ENCODE measurements at regions not wholly inside any gene's neighbourhood (a gene's known extent, or its start where the extent isn't known, plus 50 kb on each side); places are given as distances from the start of the nearest gene placed in this dataset.
A peak's percentile ranks its signal among the peaks of the same experiment; 100 is the strongest.

DNA sequence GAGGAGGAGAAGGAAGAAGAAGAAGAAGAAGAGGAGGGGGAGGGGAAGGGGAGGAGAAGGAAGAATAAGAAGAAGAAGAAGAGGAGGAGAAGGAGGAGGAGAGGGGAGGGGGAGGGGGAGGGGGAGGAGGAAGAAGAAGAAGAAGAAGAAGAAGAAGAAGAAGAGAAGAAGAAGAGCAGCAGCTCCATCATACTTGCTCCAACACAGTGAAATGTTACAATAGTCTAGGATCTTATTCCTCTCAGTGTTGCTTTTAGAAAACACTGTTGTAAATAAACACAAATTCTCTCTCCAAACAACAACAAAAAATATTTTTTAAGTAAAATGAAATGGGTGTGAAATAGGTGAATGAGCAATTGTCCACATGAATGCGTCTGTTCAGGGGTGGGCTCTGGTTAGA, 126.6 kb upstream of the KCNJ16 start:
- 50 to 100% (median 74%) methylated on average over 1 of the region's 1 CpG; no CpG with 5 or more reads in 4 of the 10 experiments for WGBS, 10 experiments
- Histone ChIP-seq H3K4me1 (replicated peaks in 1 of 2) (peaks cover 0 to 5% of the 10 kb centered on the region in 2 donors), H3K4me3 (no peak overlapping the region), H3K27ac (no peak overlapping the region)
- in situ Hi-C loops (cut with MboI; ENCODE audit: low pct_unique_long_range_greater_than_20kb in 2 of 9, low sequenced_read_pairs in 9 of 9, unreplicated experiment in 9 of 9) = no loop called here
- no peak for ATAC-seq (replicated peaks in 6 of 8)

DNA sequence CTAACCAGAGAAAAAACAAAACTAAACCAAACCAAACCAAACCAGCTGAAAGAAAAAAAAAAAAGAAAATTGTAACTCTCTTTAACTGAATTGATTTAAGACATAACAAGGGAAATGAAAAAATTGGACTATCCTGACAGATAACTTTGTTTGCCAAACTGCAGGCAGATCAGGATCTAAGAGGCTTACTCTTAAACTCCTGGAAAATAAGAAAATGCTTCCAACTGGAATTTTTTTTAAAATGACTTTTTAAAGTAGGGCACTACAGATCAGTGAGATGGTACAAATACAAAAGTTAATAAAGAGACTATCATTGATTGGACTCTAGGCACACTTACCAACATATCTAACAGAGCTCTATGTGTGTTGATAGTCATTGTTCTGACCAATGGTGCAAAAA, 125.5 kb upstream of the KCNJ16 start:
- H3K27ac ChIP-seq = no peak overlapping the region
- H3K4me3 ChIP-seq = no peak overlapping the region
- in situ Hi-C loops (cut with MboI; ENCODE audit: low pct_unique_long_range_greater_than_20kb in 2 of 9, low sequenced_read_pairs in 9 of 9, unreplicated experiment in 9 of 9) = no loop called here
- no peak for ATAC-seq (replicated peaks in 6 of 8)
- H3K4me1 ChIP-seq (replicated peaks in 1 of 2) = peaks cover 0 to 5% of the 10 kb centered on the region in 2 donors

- WGBS, 10 experiments = 34 to 97% (median 83%) methylated on average over 2 to 6 of the region's 6 CpGs; no CpG with 5 or more reads in 1 of the 10 experiments
- in situ Hi-C loops (cut with MboI; ENCODE audit: low pct_unique_long_range_greater_than_20kb in 2 of 9, low sequenced_read_pairs in 9 of 9, unreplicated experiment in 9 of 9) = loop anchor here in 1 of 9 experiments (25.0 kb wide), 1 partner anchor 88 kb away; no protein-coding TSS in a partner anchor
- peaks cover 0 to 5% of the 10 kb centered on the region in 2 donors for H3K4me1 ChIP-seq (replicated peaks in 1 of 2)
Observed at GRCh38 chr17:69949973-69950695, 124.9 kb upstream of the KCNJ16 start.

DNA sequence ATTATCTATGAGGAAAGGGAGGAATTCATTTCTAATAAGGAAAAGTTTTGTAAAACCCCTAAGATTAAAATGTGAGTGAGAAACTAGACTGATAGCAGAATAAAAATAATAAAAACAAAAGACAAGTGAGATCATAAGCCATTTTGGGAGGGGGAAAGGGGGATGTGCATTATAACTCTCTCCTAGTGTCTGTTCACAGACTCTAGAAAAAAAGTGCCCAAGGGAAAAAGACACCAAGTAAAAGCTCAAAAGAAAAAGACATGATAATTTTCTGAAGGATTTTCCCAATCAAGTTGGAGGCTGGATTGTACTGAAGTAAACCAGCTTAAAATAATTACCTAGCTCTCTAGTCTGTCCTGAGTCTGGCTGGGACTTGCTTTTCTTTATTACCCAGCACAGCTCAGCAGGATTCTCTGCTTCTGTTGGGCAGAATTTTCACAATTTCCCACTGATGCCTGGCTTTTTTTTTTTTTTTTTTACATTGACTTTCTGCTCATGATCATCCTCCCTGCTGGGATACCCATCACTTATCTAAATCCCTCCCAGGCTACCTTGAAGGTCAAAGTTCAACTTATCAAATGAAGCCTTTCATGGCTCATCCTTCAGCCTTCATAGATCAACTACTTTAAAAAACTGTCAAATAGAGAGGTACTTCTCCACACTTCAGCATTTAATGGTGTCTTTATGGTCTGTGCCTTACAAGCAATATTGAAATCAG, 124.2 kb upstream of the KCNJ16 start:
- ATAC-seq (replicated peaks in 6 of 8) = peak in 3 of 8 experiments; percentile 57 to 64 (median 61)
- in situ Hi-C loops (cut with MboI; ENCODE audit: low pct_unique_long_range_greater_than_20kb in 2 of 9, low sequenced_read_pairs in 9 of 9, unreplicated experiment in 9 of 9) = loop anchor here in 1 of 9 experiments (25.0 kb wide), 1 partner anchor 89 kb away; no protein-coding TSS in a partner anchor
- no peak overlapping the region for H3K27ac ChIP-seq
- peaks cover 0 to 5% of the 10 kb centered on the region in 2 donors for H3K4me1 ChIP-seq (replicated peaks in 1 of 2)
- H3K4me3 ChIP-seq = no peak overlapping the region

More at GRCh38 chr17:69949973-69950695, 124.9 kb upstream of the KCNJ16 start:
- no peak for ATAC-seq (replicated peaks in 6 of 8)
- no peak overlapping the region for H3K27ac ChIP-seq
- H3K4me3 ChIP-seq = no peak overlapping the region

- no peak overlapping the region for H3K4me3 ChIP-seq
- ATAC-seq (replicated peaks in 6 of 8) = peak in 1 of 8 experiments; percentile 69
- in situ Hi-C loops (cut with MboI; ENCODE audit: low pct_unique_long_range_greater_than_20kb in 2 of 9, low sequenced_read_pairs in 9 of 9, unreplicated experiment in 9 of 9) = loop anchor here in 1 of 9 experiments (25.0 kb wide), 1 partner anchor 92 kb away; no protein-coding TSS in a partner anchor
- 0 to 96% (median 77%) methylated on average over 1 to 3 of the region's 3 CpGs for WGBS, 10 experiments
- H3K4me1 ChIP-seq (replicated peaks in 1 of 2) = peaks cover 6 to 8% of the 10 kb centered on the region in 2 donors
- no peak overlapping the region for H3K27ac ChIP-seq
Observed at GRCh38 chr17:69954241-69954925, 120.6 kb upstream of the KCNJ16 start.

DNA sequence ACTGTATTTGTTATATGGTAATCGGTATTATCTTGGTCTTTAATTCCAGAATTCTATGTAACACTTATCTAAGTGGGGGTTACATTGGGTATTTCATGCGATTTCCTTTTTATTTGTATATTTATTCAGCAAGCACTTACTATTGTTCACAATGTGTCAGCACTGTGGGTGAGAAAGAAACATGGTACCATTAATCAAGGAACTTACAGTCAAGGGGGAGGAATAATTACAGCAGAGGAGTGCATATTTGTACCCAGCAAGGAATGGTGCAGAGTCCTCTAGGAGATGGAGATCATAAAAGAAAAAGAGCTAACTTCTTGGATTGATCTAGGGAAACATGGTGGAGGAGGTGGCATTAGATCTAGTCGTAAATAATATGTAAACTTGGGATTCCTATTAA, 117.0 kb upstream of the KCNJ16 start:
- peak in 5 of 8 experiments; percentile 82 to 91 (median 90) for ATAC-seq (replicated peaks in 6 of 8)
- no peak overlapping the region for H3K4me3 ChIP-seq
- H3K4me1 ChIP-seq (replicated peaks in 1 of 2) = peaks cover 3 to 10% of the 10 kb centered on the region in 2 donors
- WGBS, 10 experiments = 33 to 83% (median 60%) methylated on average over 1 to 3 of the region's 3 CpGs
- in situ Hi-C loops (cut with MboI; ENCODE audit: low pct_unique_long_range_greater_than_20kb in 2 of 9, low sequenced_read_pairs in 9 of 9, unreplicated experiment in 9 of 9) = loop anchor here in 1 of 9 experiments (25.0 kb wide), 1 partner anchor 96 kb away; no protein-coding TSS in a partner anchor
- no peak overlapping the region for H3K27ac ChIP-seq

DNA sequence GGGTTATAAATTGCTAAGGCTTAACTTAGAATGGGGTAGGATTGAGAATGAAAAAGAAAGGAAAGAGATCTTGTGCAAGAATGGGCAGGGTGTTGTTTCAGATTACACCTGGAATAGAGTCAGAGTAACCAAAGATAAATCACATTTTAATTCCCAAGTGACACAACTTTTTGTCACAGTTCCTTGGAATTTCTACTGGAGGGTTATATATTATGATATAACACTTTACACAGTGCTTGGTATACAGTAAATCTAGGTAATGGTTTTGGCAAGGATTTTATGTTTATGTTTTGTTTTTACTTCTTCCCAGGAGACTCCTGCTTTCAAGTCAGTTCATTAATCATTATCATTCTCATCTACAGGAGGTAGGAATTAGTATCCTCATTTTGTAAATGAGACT, 115.7 kb upstream of the KCNJ16 start:
- in situ Hi-C loops (cut with MboI; ENCODE audit: low pct_unique_long_range_greater_than_20kb in 2 of 9, low sequenced_read_pairs in 9 of 9, unreplicated experiment in 9 of 9) = loop anchor here in 1 of 9 experiments (25.0 kb wide), 1 partner anchor 97 kb away; no protein-coding TSS in a partner anchor
- no peak for ATAC-seq (replicated peaks in 6 of 8)
- Histone ChIP-seq H3K4me1 (replicated peaks in 1 of 2) (peaks cover 3 to 10% of the 10 kb centered on the region in 2 donors), H3K27ac (no peak overlapping the region), H3K4me3 (no peak overlapping the region)

DNA sequence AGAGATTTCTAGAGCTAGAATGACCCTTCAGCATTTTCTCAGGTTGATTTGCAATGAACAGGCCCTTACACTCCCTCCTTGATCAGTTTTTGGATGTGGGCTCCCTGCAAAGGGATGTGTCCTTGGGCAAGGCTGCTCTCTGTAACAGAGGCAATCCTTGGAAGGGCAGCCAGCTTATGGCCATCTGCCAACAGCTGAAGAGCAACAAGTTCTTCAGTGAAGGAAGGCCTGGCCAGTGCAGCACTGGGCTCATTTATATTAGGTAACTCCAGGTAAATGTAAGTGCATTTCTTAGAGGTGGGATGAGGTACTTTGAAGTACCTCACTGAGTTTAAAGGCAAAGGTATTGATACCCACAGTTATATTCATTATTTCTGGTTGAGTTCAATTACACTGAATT, 114.3 kb upstream of the KCNJ16 start:
- no peak for ATAC-seq (replicated peaks in 6 of 8)
- Histone ChIP-seq H3K4me1 (replicated peaks in 1 of 2) (peaks cover 3 to 10% of the 10 kb centered on the region in 2 donors), H3K4me3 (no peak overlapping the region), H3K27ac (no peak overlapping the region)
- in situ Hi-C loops (cut with MboI; ENCODE audit: low pct_unique_long_range_greater_than_20kb in 2 of 9, low sequenced_read_pairs in 9 of 9, unreplicated experiment in 9 of 9) = loop anchor here in 1 of 9 experiments (25.0 kb wide), 1 partner anchor 98 kb away; no protein-coding TSS in a partner anchor

DNA sequence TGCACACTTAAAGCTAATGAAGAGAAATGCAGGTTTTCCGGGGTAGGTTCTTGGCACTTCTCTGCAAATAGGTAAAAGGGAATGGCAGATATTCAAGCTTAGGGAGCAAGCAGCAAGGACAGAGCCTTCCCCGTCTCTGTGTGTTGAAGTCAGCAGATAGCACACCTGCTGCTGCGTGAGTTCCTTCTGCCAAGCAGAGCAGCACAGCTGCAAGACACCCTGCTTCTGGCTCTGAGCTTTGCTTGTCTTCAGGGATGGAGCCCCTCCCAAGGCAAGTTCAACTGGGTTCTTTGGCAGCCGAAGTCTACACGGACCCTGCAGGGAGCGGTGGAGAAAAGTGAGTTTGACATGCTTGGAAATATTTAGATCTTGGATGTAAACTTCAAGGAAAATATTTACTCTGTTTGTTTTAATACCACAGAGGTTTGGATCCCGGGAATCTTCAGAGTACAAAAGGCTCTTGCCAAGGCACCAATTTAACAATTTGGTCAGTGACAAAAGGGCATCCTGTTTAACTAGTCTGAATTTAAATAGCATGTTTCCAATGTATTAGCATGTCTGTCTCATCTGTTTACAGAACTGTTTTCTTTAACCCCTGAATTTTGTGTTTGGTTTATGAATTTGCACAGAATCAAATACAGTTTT, 113.4 kb upstream of the KCNJ16 start:
- Histone ChIP-seq H3K27ac (no peak overlapping the region), H3K4me3 (no peak overlapping the region), H3K4me1 (replicated peaks in 1 of 2) (peaks cover 3 to 10% of the 10 kb centered on the region in 2 donors)
- ATAC-seq (replicated peaks in 6 of 8) = peak in 2 of 8 experiments; percentile 18 to 26
- WGBS, 10 experiments = 12 to 67% (median 38%) methylated on average over 1 to 7 of the region's 7 CpGs; no CpG with 5 or more reads in 1 of the 10 experiments
- in situ Hi-C loops (cut with MboI; ENCODE audit: low pct_unique_long_range_greater_than_20kb in 2 of 9, low sequenced_read_pairs in 9 of 9, unreplicated experiment in 9 of 9) = loop anchor here in 1 of 9 experiments (25.0 kb wide), 1 partner anchor 99 kb away; no protein-coding TSS in a partner anchor

- in situ Hi-C loops (cut with MboI; ENCODE audit: low pct_unique_long_range_greater_than_20kb in 2 of 9, low sequenced_read_pairs in 9 of 9, unreplicated experiment in 9 of 9) = loop anchor here in 1 of 9 experiments (25.0 kb wide), 1 partner anchor 100 kb away; no protein-coding TSS in a partner anchor
- no peak overlapping the region for H3K4me3 ChIP-seq
Observed at GRCh38 chr17:69962436-69962995, 112.5 kb upstream of the KCNJ16 start.

DNA sequence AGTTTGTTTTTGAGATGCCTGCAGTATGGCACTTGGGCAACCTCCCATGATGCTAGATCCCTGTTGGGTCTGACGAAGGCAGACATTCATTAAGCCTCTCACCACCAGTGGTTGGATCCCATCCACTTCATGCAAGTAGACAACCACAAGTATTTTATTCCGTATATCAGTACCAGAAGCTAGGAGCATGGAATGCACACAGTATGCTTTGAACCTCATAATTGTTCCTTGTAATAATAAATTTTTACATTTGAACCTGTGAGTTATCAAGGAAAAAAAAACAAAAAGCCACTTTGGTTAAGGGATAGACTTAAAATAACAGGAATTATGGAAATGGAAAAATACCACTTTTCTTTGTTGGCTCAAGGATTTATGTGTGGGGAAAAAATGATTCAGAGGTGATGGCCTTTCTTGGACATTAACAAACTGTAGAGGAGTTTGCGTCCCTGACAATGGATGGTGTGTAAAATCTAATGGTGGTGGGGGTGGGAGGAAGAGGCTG, 107.1 kb upstream of the KCNJ16 start:
- no peaks in the 10 kb centered on the region for H3K4me1 ChIP-seq (replicated peaks in 1 of 2)
- no peak for ATAC-seq (replicated peaks in 6 of 8)
- H3K27ac ChIP-seq = no peak overlapping the region
- 0 to 100% (median 85%) methylated on average over 1 to 3 of the region's 3 CpGs for WGBS, 10 experiments
- in situ Hi-C loops (cut with MboI; ENCODE audit: low pct_unique_long_range_greater_than_20kb in 2 of 9, low sequenced_read_pairs in 9 of 9, unreplicated experiment in 9 of 9) = loop anchor here in 1 of 9 experiments (25.0 kb wide), 1 partner anchor 106 kb away; no protein-coding TSS in a partner anchor
- no peak overlapping the region for H3K4me3 ChIP-seq

More at GRCh38 chr17:69962436-69962995, 112.5 kb upstream of the KCNJ16 start:
- Histone ChIP-seq H3K27ac (no peak overlapping the region), H3K4me1 (replicated peaks in 1 of 2) (peaks cover 3 to 10% of the 10 kb centered on the region in 2 donors)
- ATAC-seq (replicated peaks in 6 of 8) = no peak
- WGBS, 10 experiments = 35 to 100% (median 100%) methylated on average over 1 to 2 of the region's 2 CpGs; no CpG with 5 or more reads in 1 of the 10 experiments

- no peaks in the 10 kb centered on the region for H3K4me1 ChIP-seq (replicated peaks in 1 of 2)
- in situ Hi-C loops (cut with MboI; ENCODE audit: low pct_unique_long_range_greater_than_20kb in 2 of 9, low sequenced_read_pairs in 9 of 9, unreplicated experiment in 9 of 9) = loop anchor here in 1 of 9 experiments (25.0 kb wide), 1 partner anchor 108 kb away; no protein-coding TSS in a partner anchor
- ATAC-seq (replicated peaks in 6 of 8) = no peak
- 65 to 100% (median 83%) methylated on average over 1 to 2 of the region's 2 CpGs; no CpG with 5 or more reads in 3 of the 10 experiments for WGBS, 10 experiments
- H3K4me3 ChIP-seq = no peak overlapping the region
- no peak overlapping the region for H3K27ac ChIP-seq
Observed at GRCh38 chr17:69969897-69970296, 105.1 kb upstream of the KCNJ16 start.
